ENCODE measurements at regions not wholly inside any gene's neighbourhood (a gene's known extent, or its start where the extent isn't known, plus 50 kb on each side); places are given as distances from the start of the nearest gene placed in this dataset.

DNA sequence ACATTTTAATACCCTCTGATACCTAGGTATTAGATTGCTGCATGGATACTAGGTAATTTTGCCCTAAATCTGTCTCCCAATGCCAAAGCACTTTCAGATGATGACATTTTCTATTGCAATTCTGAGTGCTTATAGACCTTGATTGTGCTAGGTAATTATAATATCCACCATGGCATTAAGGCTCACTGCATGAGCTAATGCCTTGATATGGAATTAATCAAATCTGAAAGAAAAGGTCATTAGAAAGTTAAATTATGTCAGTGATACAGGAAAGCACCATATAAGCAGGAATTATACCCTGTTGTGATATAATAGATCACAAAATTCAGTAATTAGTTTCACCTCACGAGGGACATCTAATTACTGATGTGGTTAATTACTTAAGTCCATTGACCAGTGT, 521.4 kb downstream of the DNAJB9 start:
- Histone ChIP-seq H3K4me1 (ENCODE audit: control insufficient read depth in 2 of 3, insufficient read depth in 2 of 3, low read depth in 1 of 3, low read length in 3 of 3) (no peaks in the 10 kb centered on the region), H3K36me3 (ENCODE audit: control insufficient read depth in 2 of 3, insufficient read depth in 3 of 3, low read length in 3 of 3) (no peaks in the 10 kb centered on the region), H3K27ac (ENCODE audit: low read depth in 2 of 2, low read length in 2 of 2) (no peak overlapping the region), H3K9ac (ENCODE audit: low read length in 3 of 3) (no peak overlapping the region), H3K9me3 (ENCODE audit: control insufficient read depth in 2 of 3, insufficient read depth in 1 of 3, low read length in 3 of 3) (no peaks in the 10 kb centered on the region), H3K4me3 (ENCODE audit: low read length in 3 of 3) (no peak overlapping the region), H3K27me3 (ENCODE audit: control insufficient read depth, insufficient read depth, low read length) (no peaks in the 10 kb centered on the region)
- FAIRE-seq (no peak), DNase-seq (no peak)
- intact Hi-C loops (cut with DNase I) = no loop called here
- TF ChIP-seq, protein P1, sequence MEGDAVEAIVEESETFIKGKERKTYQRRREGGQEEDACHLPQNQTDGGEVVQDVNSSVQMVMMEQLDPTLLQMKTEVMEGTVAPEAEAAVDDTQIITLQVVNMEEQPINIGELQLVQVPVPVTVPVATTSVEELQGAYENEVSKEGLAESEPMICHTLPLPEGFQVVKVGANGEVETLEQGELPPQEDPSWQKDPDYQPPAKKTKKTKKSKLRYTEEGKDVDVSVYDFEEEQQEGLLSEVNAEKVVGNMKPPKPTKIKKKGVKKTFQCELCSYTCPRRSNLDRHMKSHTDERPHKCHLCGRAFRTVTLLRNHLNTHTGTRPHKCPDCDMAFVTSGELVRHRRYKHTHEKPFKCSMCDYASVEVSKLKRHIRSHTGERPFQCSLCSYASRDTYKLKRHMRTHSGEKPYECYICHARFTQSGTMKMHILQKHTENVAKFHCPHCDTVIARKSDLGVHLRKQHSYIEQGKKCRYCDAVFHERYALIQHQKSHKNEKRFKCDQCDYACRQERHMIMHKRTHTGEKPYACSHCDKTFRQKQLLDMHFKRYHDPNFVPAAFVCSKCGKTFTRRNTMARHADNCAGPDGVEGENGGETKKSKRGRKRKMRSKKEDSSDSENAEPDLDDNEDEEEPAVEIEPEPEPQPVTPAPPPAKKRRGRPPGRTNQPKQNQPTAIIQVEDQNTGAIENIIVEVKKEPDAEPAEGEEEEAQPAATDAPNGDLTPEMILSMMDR (IDR thresholded peaks at IDR 0.05; ENCODE audit: borderline replicate concordance, extremely low read depth, insufficient read depth) = no peak

DNA sequence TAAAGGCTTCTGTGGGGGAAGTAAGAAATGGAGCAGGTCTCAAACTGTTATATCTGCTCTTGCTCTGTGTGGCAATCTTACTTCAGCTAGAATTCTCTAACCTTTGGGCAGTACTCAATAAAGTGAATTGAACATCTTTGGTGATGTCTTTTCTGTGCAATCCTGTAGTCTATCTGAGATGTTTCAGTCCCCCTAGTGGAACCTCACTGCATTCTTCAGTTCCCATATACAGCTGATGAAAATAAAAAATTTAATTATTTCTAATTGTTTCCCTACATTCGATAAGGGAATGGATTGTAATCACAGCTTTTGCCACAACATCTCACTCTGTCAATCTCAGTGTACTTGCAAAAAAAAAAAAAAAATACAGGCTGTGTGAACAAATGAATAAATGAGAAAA, 522.6 kb downstream of the DNAJB9 start:
- FAIRE-seq (no peak), DNase-seq (no peak)
- Histone ChIP-seq H3K36me3 (ENCODE audit: control insufficient read depth in 2 of 3, insufficient read depth in 3 of 3, low read length in 3 of 3) (no peaks in the 10 kb centered on the region), H3K27me3 (ENCODE audit: control insufficient read depth, insufficient read depth, low read length) (no peaks in the 10 kb centered on the region), H3K4me3 (ENCODE audit: low read length in 3 of 3) (no peak overlapping the region), H3K27ac (ENCODE audit: low read depth in 2 of 2, low read length in 2 of 2) (no peak overlapping the region), H3K9me3 (ENCODE audit: control insufficient read depth in 2 of 3, insufficient read depth in 1 of 3, low read length in 3 of 3) (no peaks in the 10 kb centered on the region), H3K4me1 (ENCODE audit: control insufficient read depth in 2 of 3, insufficient read depth in 2 of 3, low read depth in 1 of 3, low read length in 3 of 3) (no peaks in the 10 kb centered on the region), H3K9ac (ENCODE audit: low read length in 3 of 3) (no peak overlapping the region)
- intact Hi-C loops (cut with DNase I) = no loop called here
- TF ChIP-seq, protein P1 (IDR thresholded peaks at IDR 0.05; ENCODE audit: borderline replicate concordance, extremely low read depth, insufficient read depth) = no peak

DNA sequence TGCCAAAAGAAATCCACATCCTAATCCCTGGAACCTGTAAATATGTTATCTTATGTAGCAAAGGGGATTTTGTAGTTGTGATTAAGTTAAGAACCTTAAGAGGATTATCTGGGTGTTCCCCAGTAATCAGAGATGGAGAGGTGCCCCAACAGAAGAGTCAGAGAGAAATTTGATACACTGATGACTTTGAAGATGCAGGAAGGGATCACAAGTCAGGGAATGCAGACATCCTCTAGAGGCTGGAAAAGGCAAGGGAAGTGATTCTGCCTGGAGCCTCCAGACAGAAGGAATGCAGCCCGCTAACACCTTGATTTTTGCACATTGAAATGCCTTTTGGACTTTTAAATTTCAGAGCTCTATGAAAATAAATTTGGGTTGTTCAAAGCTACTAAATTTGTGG, 531.7 kb downstream of the DNAJB9 start:
- no peak for DNase-seq
- no peaks in the 10 kb centered on the region for H3K36me3 ChIP-seq (ENCODE audit: control insufficient read depth in 2 of 3, insufficient read depth in 3 of 3, low read length in 3 of 3)
- H3K9ac ChIP-seq (ENCODE audit: low read length in 3 of 3) = no peak overlapping the region
- H3K9me3 ChIP-seq (ENCODE audit: control insufficient read depth in 2 of 3, insufficient read depth in 1 of 3, low read length in 3 of 3) = no peaks in the 10 kb centered on the region
- H3K4me3 ChIP-seq (ENCODE audit: low read length in 3 of 3) = no peak overlapping the region
- no peak for FAIRE-seq
- TF ChIP-seq, protein P1 (IDR thresholded peaks at IDR 0.05; ENCODE audit: borderline replicate concordance, extremely low read depth, insufficient read depth) = no peak
- no peaks in the 10 kb centered on the region for H3K27me3 ChIP-seq (ENCODE audit: control insufficient read depth, insufficient read depth, low read length)
- H3K27ac ChIP-seq (ENCODE audit: low read depth in 2 of 2, low read length in 2 of 2) = no peak overlapping the region
- intact Hi-C loops (cut with DNase I) = no loop called here
- no peaks in the 10 kb centered on the region for H3K4me1 ChIP-seq (ENCODE audit: control insufficient read depth in 2 of 3, insufficient read depth in 2 of 3, low read depth in 1 of 3, low read length in 3 of 3)

DNA sequence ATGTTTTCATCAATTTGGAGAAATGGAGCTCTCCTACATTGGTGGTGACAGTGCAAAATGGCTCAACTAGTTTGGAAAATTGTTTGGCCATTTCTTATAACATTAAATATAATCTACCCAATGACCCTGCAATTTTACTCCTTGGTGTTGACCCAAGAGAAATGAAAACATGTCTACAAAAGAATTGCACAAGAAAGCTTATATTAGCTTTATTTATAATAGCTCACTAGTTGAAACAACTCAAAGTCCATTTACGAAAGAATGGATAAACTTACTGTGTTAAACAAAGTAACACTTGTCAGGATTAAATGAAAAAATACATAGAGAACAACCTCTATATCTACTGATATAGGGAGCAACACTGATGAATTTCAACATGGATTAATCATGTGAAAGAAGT, 539.9 kb downstream of the DNAJB9 start:
- no peak overlapping the region for H3K9ac ChIP-seq (ENCODE audit: low read length in 3 of 3)
- H3K4me1 ChIP-seq (ENCODE audit: control insufficient read depth in 2 of 3, insufficient read depth in 2 of 3, low read depth in 1 of 3, low read length in 3 of 3) = no peaks in the 10 kb centered on the region
- no peaks in the 10 kb centered on the region for H3K27me3 ChIP-seq (ENCODE audit: control insufficient read depth, insufficient read depth, low read length)
- H3K9me3 ChIP-seq (ENCODE audit: control insufficient read depth in 2 of 3, insufficient read depth in 1 of 3, low read length in 3 of 3) = no peaks in the 10 kb centered on the region
- no peaks in the 10 kb centered on the region for H3K36me3 ChIP-seq (ENCODE audit: control insufficient read depth in 2 of 3, insufficient read depth in 3 of 3, low read length in 3 of 3)
- DNase-seq (no peak), FAIRE-seq (no peak)
- no peak overlapping the region for H3K27ac ChIP-seq (ENCODE audit: low read depth in 2 of 2, low read length in 2 of 2)
- TF ChIP-seq, protein P1 (IDR thresholded peaks at IDR 0.05; ENCODE audit: borderline replicate concordance, extremely low read depth, insufficient read depth) = no peak
- intact Hi-C loops (cut with DNase I) = no loop called here
- no peak overlapping the region for H3K4me3 ChIP-seq (ENCODE audit: low read length in 3 of 3)
